ENCODE measurements at regions not wholly inside any gene's neighbourhood (a gene's known extent, or its start where the extent isn't known, plus 50 kb on each side); places are given as distances from the start of the nearest gene placed in this dataset.

- TF ChIP-seq HIVEP1 (CRISPR knock-in tag; IDR thresholded peaks at IDR 0.05) (no peak), MECOM (CRISPR knock-in tag; IDR thresholded peaks at IDR 0.05) (no peak), SAP30 (IDR thresholded peaks at IDR 0.05; ENCODE audit: borderline replicate concordance, insufficient read depth, low read depth, low read length, poor library complexity, severe bottlenecking) (no peak), TCF7 (IDR thresholded peaks at IDR 0.05; ENCODE audit: borderline replicate concordance) (no peak), RAD21 (CRISPR knock-in tag; conservative IDR thresholded peaks at IDR 0.05 in 1 of 2, IDR thresholded peaks at IDR 0.05 in 1 of 2) (no peak), ZFPM2 (CRISPR knock-in tag; IDR thresholded peaks at IDR 0.05) (no peak), GATAD2A (IDR thresholded peaks at IDR 0.05) (no peak), TBL1XR1 (IDR thresholded peaks at IDR 0.05; ENCODE audit: low read length in 2 of 2) (no peak), TRIM24 (IDR thresholded peaks at IDR 0.05) (peak in 1 of 2 experiments; percentile 27; a peak in 1 of 4 replicates), THRB (CRISPR knock-in tag; conservative IDR thresholded peaks at IDR 0.05) (no peak), PRPF4 (IDR thresholded peaks at IDR 0.05; ENCODE audit: insufficient read depth, low read depth, low read length, poor library complexity, severe bottlenecking) (no peak), ZNF282 (CRISPR knock-in tag; IDR thresholded peaks at IDR 0.05) (no peak), CTBP1 (IDR thresholded peaks at IDR 0.05; ENCODE audit: borderline replicate concordance) (peak; percentile 53; the same call in 1 of the 2 replicates), FOSL1 (tag; conservative IDR thresholded peaks at IDR 0.05) (peak; percentile 57; the same call in 1 of the 2 replicates), ZNF41 (CRISPR knock-in tag; conservative IDR thresholded peaks at IDR 0.05) (no peak), CBFA2T2 (conservative IDR thresholded peaks at IDR 0.05) (peak; percentile 80), EGR1 (conservative IDR thresholded peaks at IDR 0.05) (no peak), DIDO1 (tag; IDR thresholded peaks at IDR 0.05; ENCODE audit: low read depth) (no peak), RREB1 (CRISPR knock-in tag; IDR thresholded peaks at IDR 0.05) (no peak), CBFB (CRISPR knock-in tag; IDR thresholded peaks at IDR 0.05) (no peak), SIN3B (IDR thresholded peaks at IDR 0.05; ENCODE audit: low read depth) (no peak)
Measured at GRCh38 chr3:84224262-84224661, 734.5 kb upstream of the CADM2 start (continued).

Measured in K562 (cell line).